Panc1 (cell line): ENCODE measurements at regions not wholly inside any gene's neighbourhood (a gene's known extent, or its start where the extent isn't known, plus 50 kb on each side); places are given as distances from the start of the nearest gene placed in this dataset.
"Not testable (repeated sequence)": the region's sequence is repeated elsewhere in the genome, so short reads cannot be mapped to it uniquely, and the experiment has no call there.

ENCODE experiments used
- CTCF ChIP-seq: fragments of 450-650 bp; IDR thresholded peaks from 2 replicates; pipeline ENCODE4 v1.5.1; 2017; ENCODE audit warnings: mild to moderate bottlenecking
- POLR2AphosphoS5 ChIP-seq: IDR thresholded peaks from 2 replicates; pipeline ENCODE4 v1.6.1; 2012; ENCODE audit warnings: mild to moderate bottlenecking, low read depth, low read length, moderate library complexity
- REST ChIP-seq, 2 experiments: IDR thresholded peaks; 2 replicates each; pipeline ENCODE4 v1.6.1; 2011 to 2012; ENCODE audit warnings: low read depth in 2 of 2, control low read depth in 1 of 2, low read length in 1 of 2, mild to moderate bottlenecking in 1 of 2, moderate library complexity in 1 of 2; ENCODE audit not compliant: insufficient read depth in 1 of 2
- SIN3A ChIP-seq: IDR thresholded peaks from 2 replicates; pipeline ENCODE4 v1.6.1; 2012; ENCODE audit warnings: low read depth, mild to moderate bottlenecking, low read length, moderate library complexity, borderline replicate concordance; ENCODE audit not compliant: insufficient read depth
- TCF7L2 ChIP-seq: IDR thresholded peaks from 2 replicates; pipeline ENCODE4 v1.6.1; 2011; ENCODE audit warnings: mild to moderate bottlenecking, low read depth, low read length, inconsistent platforms

DNA sequence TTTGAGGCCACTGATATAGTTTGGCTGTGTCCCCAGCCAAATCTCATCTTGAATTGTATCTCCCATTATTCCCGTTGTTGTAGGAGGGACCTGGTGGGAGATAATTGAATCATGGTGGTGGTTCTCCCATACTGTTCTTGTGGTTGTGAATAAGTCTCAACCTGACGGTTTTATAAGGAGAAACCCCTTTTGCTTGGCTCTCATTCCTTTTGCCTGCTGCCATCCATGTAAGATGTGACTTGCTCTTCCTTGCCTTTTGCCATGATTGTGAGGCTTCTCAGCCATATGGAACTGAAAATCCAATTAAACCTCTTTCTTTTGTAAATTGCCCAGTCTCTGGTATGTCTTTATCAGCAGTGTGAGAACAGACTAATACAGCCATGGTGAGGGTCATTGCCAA lies 431.6 kb upstream of the ID2 start:
- TF ChIP-seq CTCF; TCF7L2; REST (IDR thresholded peaks at IDR 0.05; ENCODE audit: insufficient read depth in 1 of 2, low read depth in 2 of 2, low read length in 1 of 2); POLR2AphosphoS5; SIN3A: not testable (repeated sequence)
